ENCODE measurements at regions not wholly inside any gene's neighbourhood (a gene's known extent, or its start where the extent isn't known, plus 50 kb on each side); places are given as distances from the start of the nearest gene placed in this dataset.
"Not testable (repeated sequence)": the region's sequence is repeated elsewhere in the genome, so short reads cannot be mapped to it uniquely, and the experiment has no call there.

- ATAC-seq (ENCODE audit: insufficient number of reproducible peaks, low FRiP score, low read depth): no peak
- Histone ChIP-seq H3K9me3 (no peaks in the 10 kb centered on the region), H3K4me3 (no peak overlapping the region), H3K27me3 (replicated peaks; ENCODE audit: insufficient read depth) (no peaks in the 10 kb centered on the region), H3K36me3 (no peaks in the 10 kb centered on the region), H3K4me1 (ENCODE audit: control insufficient read depth in 1 of 2, low read depth in 2 of 2) (no peaks in the 10 kb centered on the region), H3K27ac (no peak overlapping the region)
- DNase-seq (ENCODE audit: low spot score): no peak
- TF ChIP-seq CTCF (IDR thresholded peaks at IDR 0.05): no peak
Measured at GRCh38 chr6:22205266-22205665, 91.6 kb downstream of the PRL start.

GRCh38 chr6:22206106-22206505 is 90.7 kb downstream of the PRL start:
- Histone ChIP-seq H3K9me3 (no peaks in the 10 kb centered on the region), H3K4me1 (ENCODE audit: control insufficient read depth in 1 of 2, low read depth in 2 of 2) (no peaks in the 10 kb centered on the region), H3K4me3 (no peak overlapping the region), H3K27ac (no peak overlapping the region), H3K36me3 (no peaks in the 10 kb centered on the region), H3K27me3 (replicated peaks; ENCODE audit: insufficient read depth) (no peaks in the 10 kb centered on the region)
- DNase-seq (ENCODE audit: low spot score): no peak
- no peak for TF ChIP-seq CTCF (IDR thresholded peaks at IDR 0.05)
- no peak for ATAC-seq (ENCODE audit: insufficient number of reproducible peaks, low FRiP score, low read depth)

GRCh38 chr6:22208026-22208425 is 88.8 kb downstream of the PRL start:
- no peaks in the 10 kb centered on the region for H3K36me3 ChIP-seq
- H3K27me3 ChIP-seq (replicated peaks; ENCODE audit: insufficient read depth): no peaks in the 10 kb centered on the region

GRCh38 chr6:22214314-22214713 is 82.5 kb downstream of the PRL start:
- Histone ChIP-seq H3K27me3 (replicated peaks; ENCODE audit: insufficient read depth) (no peaks in the 10 kb centered on the region), H3K27ac (no peak overlapping the region), H3K4me1 (ENCODE audit: control insufficient read depth in 1 of 2, low read depth in 2 of 2) (no peaks in the 10 kb centered on the region), H3K36me3 (no peaks in the 10 kb centered on the region), H3K4me3 (no peak overlapping the region), H3K9me3 (no peaks in the 10 kb centered on the region)
- DNase-seq (ENCODE audit: low spot score) (no peak), ATAC-seq (ENCODE audit: insufficient number of reproducible peaks, low FRiP score, low read depth) (no peak)
- TF ChIP-seq CTCF (IDR thresholded peaks at IDR 0.05): no peak

More at GRCh38 chr6:22208026-22208425, 88.8 kb downstream of the PRL start:
- H3K27ac ChIP-seq: no peak overlapping the region
- DNase-seq (ENCODE audit: low spot score): no peak
- no peaks in the 10 kb centered on the region for H3K9me3 ChIP-seq
- no peaks in the 10 kb centered on the region for H3K4me1 ChIP-seq (ENCODE audit: control insufficient read depth in 1 of 2, low read depth in 2 of 2)
- no peak for ATAC-seq (ENCODE audit: insufficient number of reproducible peaks, low FRiP score, low read depth)
- TF ChIP-seq CTCF (IDR thresholded peaks at IDR 0.05): no peak
- H3K4me3 ChIP-seq: no peak overlapping the region

GRCh38 chr6:22215474-22215873 is 81.4 kb downstream of the PRL start:
- not testable (repeated sequence) for ATAC-seq (ENCODE audit: insufficient number of reproducible peaks, low FRiP score, low read depth); H3K4me3 ChIP-seq

GRCh38 chr6:22218410-22218809 is 78.4 kb downstream of the PRL start:
- ATAC-seq (ENCODE audit: insufficient number of reproducible peaks, low FRiP score, low read depth) (no peak), DNase-seq (ENCODE audit: low spot score) (no peak)
- no peaks in the 10 kb centered on the region for H3K9me3 ChIP-seq
- H3K4me3 ChIP-seq: no peak overlapping the region
- peaks cover 0 to 6% of the 10 kb centered on the region in 2 donors for H3K4me1 ChIP-seq (ENCODE audit: control insufficient read depth in 1 of 2, low read depth in 2 of 2)
- no peaks in the 10 kb centered on the region for H3K36me3 ChIP-seq
- no peak for TF ChIP-seq CTCF (IDR thresholded peaks at IDR 0.05)
- H3K27me3 ChIP-seq (replicated peaks; ENCODE audit: insufficient read depth): no peaks in the 10 kb centered on the region
- H3K27ac ChIP-seq: no peak overlapping the region

More at GRCh38 chr6:22215474-22215873, 81.4 kb downstream of the PRL start:
- H3K9me3 ChIP-seq; H3K27me3 ChIP-seq (replicated peaks; ENCODE audit: insufficient read depth); H3K27ac ChIP-seq; DNase-seq (ENCODE audit: low spot score); H3K36me3 ChIP-seq; H3K4me1 ChIP-seq (ENCODE audit: control insufficient read depth in 1 of 2, low read depth in 2 of 2): not testable (repeated sequence)
